AG04449 (cell line): ENCODE measurements at regions not wholly inside any gene's neighbourhood (a gene's known extent, or its start where the extent isn't known, plus 50 kb on each side); places are given as distances from the start of the nearest gene placed in this dataset.

Source experiments
- CTCF ChIA-PET: fragments of 350-600 bp; formaldehyde crosslinking; extraction: SDS; loops from one replicate; lab custom pipeline; 2021; ENCODE audit warnings: antibody characterized with exemption; lab: Yijun Ruan, JAX
- POLR2A ChIA-PET: fragments of 400-600, 350-600 bp; formaldehyde crosslinking; extraction: SDS; loops from one replicate; lab custom pipeline; 2020; ENCODE audit warnings: antibody characterized with exemption, inconsistent platforms; lab: Yijun Ruan, JAX
- DNase-seq: peaks from one replicate; pipeline ENCODE4 v3.0.0-alpha.2; 2010; ENCODE audit warnings: low read depth, low spot score
- H3K4me3 ChIP-seq: 2 replicates; pipeline ENCODE4 v1.5.1; 2011; ENCODE audit warnings: low read depth, mild to moderate bottlenecking, control low read depth, low read length
- CTCF ChIP-seq: IDR thresholded peaks from one replicate; pipeline ENCODE4 v1.5.1; 2011; ENCODE audit warnings: mild to moderate bottlenecking, moderate library complexity, low read length, control low read depth, inconsistent platforms; ENCODE audit not compliant: insufficient read depth; ENCODE audit errors: missing control alignments

GRCh38 chr12:115657081-115658013 is 620.1 kb downstream of the MED13L start:
- no peak overlapping the region for H3K4me3 ChIP-seq
- DNase-seq = no peak
- CTCF ChIA-PET = no interaction called here
- POLR2A ChIA-PET = no interaction called here
- no peak for TF ChIP-seq CTCF

GRCh38 chr12:115650026-115650425 is 627.5 kb downstream of the MED13L start:
- no peak for TF ChIP-seq CTCF
- no peak for DNase-seq
- no peak overlapping the region for H3K4me3 ChIP-seq
- ChIA-PET CTCF (no interaction called here), POLR2A (no interaction called here)

GRCh38 chr12:115648463-115648862 is 629.0 kb downstream of the MED13L start:
- TF ChIP-seq CTCF = no peak
- CTCF ChIA-PET = no interaction called here
- DNase-seq = no peak
- H3K4me3 ChIP-seq = no peak overlapping the region
- POLR2A ChIA-PET = no interaction called here

GRCh38 chr12:115646210-115646609 is 631.3 kb downstream of the MED13L start:
- no peak for DNase-seq
- no peak overlapping the region for H3K4me3 ChIP-seq
- ChIA-PET CTCF (no interaction called here), POLR2A (no interaction called here)
- TF ChIP-seq CTCF = no peak

GRCh38 chr12:115640929-115641328 is 636.6 kb downstream of the MED13L start:
- ChIA-PET POLR2A (no interaction called here), CTCF (no interaction called here)
- peak; percentile 24 for DNase-seq
- H3K4me3 ChIP-seq = no peak overlapping the region
- TF ChIP-seq CTCF = no peak

- TF ChIP-seq CTCF = no peak
- POLR2A ChIA-PET = no interaction called here
- no peak for DNase-seq
- H3K4me3 ChIP-seq = no peak overlapping the region
- CTCF ChIA-PET = interaction anchor here (1.1 kb wide), 2 partner anchors 230 to 977 kb away, joined by 3 to 5 read pairs; no protein-coding TSS in a partner anchor
Observed at GRCh38 chr12:115639648-115640012, 637.9 kb downstream of the MED13L start.
